Stimulated activated naive B cell treated with anti-CD40 and anti-IgM and Interleukin-4, amounts not matched to agents 10 μg/mL and 1 μg/mL and 100 μg/mL, for 72 hours (primary cell): ENCODE measurements at regions not wholly inside any gene's neighbourhood (a gene's known extent, or its start where the extent isn't known, plus 50 kb on each side); places are given as distances from the start of the nearest gene placed in this dataset.
"Not testable (repeated sequence)": the region's sequence is repeated elsewhere in the genome, so short reads cannot be mapped to it uniquely, and the experiment has no call there.

Source experiments
- ATAC-seq, 2 donors: fragments of 150-1000 bp; cut with Tn5 transposase; replicated peaks; 2 replicates each; pipeline ENCODE4 v1.10.0; 2021; ENCODE audit warnings: moderate library complexity in 1 of 2
- DNase-seq: peaks from one replicate; pipeline ENCODE4 v3.0.0; 2021
- H3K27ac Mint-ChIP-seq: one replicate; pipeline ENCODE4 v1.8.0; 2022; ENCODE audit warnings: mild to moderate bottlenecking, mixed read lengths
- H3K27me3 Mint-ChIP-seq, 2 donors: one replicate each; pipeline ENCODE4 v1.8.0; 2022; ENCODE audit warnings: mixed read lengths in 2 of 2
- H3K36me3 Mint-ChIP-seq, 2 donors: one replicate each; pipeline ENCODE4 v1.8.0; 2022; ENCODE audit warnings: mixed read lengths in 2 of 2, mild to moderate bottlenecking in 1 of 2
- H3K4me1 Mint-ChIP-seq, 2 donors: one replicate each; pipeline ENCODE4 v1.8.0; 2022; ENCODE audit warnings: mixed read lengths in 2 of 2, mild to moderate bottlenecking in 1 of 2
- H3K4me3 Mint-ChIP-seq, 2 donors: one replicate each; pipeline ENCODE4 v1.8.0; 2022; ENCODE audit warnings: mild to moderate bottlenecking in 2 of 2, mixed read lengths in 2 of 2, moderate library complexity in 1 of 2
- H3K9me3 Mint-ChIP-seq, 2 donors: one replicate each; pipeline ENCODE4 v1.8.0; 2022; ENCODE audit warnings: mixed read lengths in 2 of 2, mild to moderate bottlenecking in 1 of 2

GRCh38 chr16:29158031-29158784 is 173.4 kb downstream of the LAT start:
- H3K4me1 Mint-ChIP-seq, H3K9me3 Mint-ChIP-seq, H3K27ac Mint-ChIP-seq, DNase-seq, H3K27me3 Mint-ChIP-seq, H3K4me3 Mint-ChIP-seq, ATAC-seq: not testable (repeated sequence)
- H3K36me3 Mint-ChIP-seq, result peaks cover 37 to 49% of the 10 kb centered on the region in 2 donors

DNA sequence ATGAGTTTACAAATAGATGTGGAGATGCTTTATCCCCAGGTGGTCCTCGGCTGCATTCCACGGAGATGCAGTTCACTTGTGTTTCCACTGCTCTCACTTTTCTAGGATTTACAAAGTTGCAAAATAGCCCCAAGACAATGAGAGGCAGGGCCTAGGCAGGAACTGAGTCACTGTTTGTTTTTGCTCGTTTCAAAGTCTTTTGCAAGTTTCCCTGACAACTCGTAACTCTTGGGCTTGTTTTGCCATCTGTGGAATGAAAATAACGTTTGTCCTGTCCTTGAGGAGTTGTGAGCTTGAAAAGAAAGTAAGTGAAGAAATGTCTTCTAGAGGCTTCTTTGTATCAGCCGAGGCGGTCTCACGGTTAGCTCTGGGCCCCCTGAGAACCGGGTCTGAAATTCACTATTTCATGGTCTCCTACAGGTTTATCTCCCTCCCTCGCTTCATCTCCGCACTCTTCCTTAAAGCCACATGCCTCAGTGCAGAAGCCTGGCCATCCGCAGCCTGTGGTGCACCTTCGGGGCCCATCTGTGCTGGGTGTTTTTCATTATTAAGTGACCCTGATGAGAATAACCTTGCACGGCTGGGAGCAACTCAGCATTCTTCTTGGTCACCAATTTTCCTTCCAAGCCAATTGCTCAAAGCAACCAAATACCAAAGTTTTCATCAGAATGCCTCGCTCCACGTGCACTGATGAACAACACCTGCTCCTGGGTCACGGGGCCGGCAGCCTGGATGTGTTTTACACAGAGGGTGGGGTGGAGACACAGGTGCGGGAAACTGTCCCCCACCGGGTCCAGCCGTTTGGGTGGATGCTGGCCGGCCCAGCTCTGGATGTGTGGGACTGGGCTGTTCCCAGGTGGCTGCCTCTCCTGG is 172.4 kb downstream of the LAT start:
- not testable (repeated sequence) for ATAC-seq, H3K4me3 Mint-ChIP-seq, DNase-seq, H3K27me3 Mint-ChIP-seq, H3K4me1 Mint-ChIP-seq, H3K9me3 Mint-ChIP-seq, H3K27ac Mint-ChIP-seq
- H3K36me3 Mint-ChIP-seq, result peaks cover 37 to 49% of the 10 kb centered on the region in 2 donors

GRCh38 chr16:29156511-29156910 is 171.7 kb downstream of the LAT start:
- DNase-seq (no peak), ATAC-seq (no peak)
- H3K9me3 Mint-ChIP-seq, result no peaks in the 10 kb centered on the region
- H3K36me3 Mint-ChIP-seq, result peaks cover 39 to 56% of the 10 kb centered on the region in 2 donors
- peaks cover 0 to 10% of the 10 kb centered on the region in 2 donors for H3K4me1 Mint-ChIP-seq
- H3K4me3 Mint-ChIP-seq, result no peak overlapping the region
- H3K27me3 Mint-ChIP-seq, result no peaks in the 10 kb centered on the region
- no peak overlapping the region for H3K27ac Mint-ChIP-seq

GRCh38 chr16:29155866-29156200 is 171.0 kb downstream of the LAT start:
- not testable (repeated sequence) for ATAC-seq, H3K4me1 Mint-ChIP-seq, H3K9me3 Mint-ChIP-seq, H3K27ac Mint-ChIP-seq, H3K4me3 Mint-ChIP-seq, H3K27me3 Mint-ChIP-seq, DNase-seq
- peaks cover 36 to 54% of the 10 kb centered on the region in 2 donors for H3K36me3 Mint-ChIP-seq

DNA sequence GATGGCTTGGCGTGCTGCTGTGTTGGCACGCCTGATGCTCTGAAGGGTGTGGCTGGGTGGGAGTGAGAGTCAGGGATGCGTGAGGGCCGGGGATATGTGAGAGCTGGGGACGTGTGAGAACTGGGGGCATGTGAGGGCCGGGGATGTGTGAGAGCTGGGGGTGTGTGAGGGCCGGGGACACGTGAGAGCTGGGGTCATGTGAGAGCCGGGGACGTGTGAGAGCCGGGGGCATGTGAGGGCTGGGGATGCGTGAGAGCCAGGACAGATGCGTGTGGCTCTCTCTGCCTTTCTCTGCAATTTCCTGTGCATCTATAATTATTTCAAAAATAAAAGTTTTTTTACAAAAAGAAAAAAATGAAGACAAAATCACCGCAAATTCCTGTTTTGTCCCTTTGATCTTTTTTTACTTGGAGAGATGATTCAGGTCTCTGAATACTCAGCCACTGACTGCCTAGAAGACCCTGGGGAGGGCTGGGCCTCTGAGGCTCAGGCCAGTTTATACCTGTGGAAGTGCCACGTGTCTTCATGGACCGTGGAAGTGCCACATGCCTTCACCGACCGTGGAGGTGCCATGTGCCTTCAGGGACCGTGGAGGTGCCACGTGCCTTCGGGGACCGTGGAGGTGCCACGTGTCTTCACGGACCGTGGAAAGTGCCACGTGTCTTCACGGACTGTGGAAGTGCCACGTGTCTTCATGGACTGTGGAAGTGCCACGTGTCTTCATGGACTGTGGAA is 170.4 kb downstream of the LAT start:
- H3K27me3 Mint-ChIP-seq, H3K4me3 Mint-ChIP-seq: not testable (repeated sequence)
- peaks cover 34 to 54% of the 10 kb centered on the region in 2 donors for H3K36me3 Mint-ChIP-seq

GRCh38 chr16:29154676-29155121 is 169.8 kb downstream of the LAT start:
- Mint-ChIP-seq H3K9me3 (no peaks in the 10 kb centered on the region), H3K4me1 (peaks cover under 1 to 13% of the 10 kb centered on the region in 2 donors), H3K27ac (no peak overlapping the region), H3K27me3 (no peaks in the 10 kb centered on the region), H3K36me3 (peaks cover 31 to 56% of the 10 kb centered on the region in 2 donors), H3K4me3 (no peak overlapping the region)
- DNase-seq, result no peak
- ATAC-seq, result no peak

More for the DNA sequence above, 170.4 kb downstream of the LAT start:
- not testable (repeated sequence) for DNase-seq, H3K27ac Mint-ChIP-seq, ATAC-seq, H3K9me3 Mint-ChIP-seq, H3K4me1 Mint-ChIP-seq

DNA sequence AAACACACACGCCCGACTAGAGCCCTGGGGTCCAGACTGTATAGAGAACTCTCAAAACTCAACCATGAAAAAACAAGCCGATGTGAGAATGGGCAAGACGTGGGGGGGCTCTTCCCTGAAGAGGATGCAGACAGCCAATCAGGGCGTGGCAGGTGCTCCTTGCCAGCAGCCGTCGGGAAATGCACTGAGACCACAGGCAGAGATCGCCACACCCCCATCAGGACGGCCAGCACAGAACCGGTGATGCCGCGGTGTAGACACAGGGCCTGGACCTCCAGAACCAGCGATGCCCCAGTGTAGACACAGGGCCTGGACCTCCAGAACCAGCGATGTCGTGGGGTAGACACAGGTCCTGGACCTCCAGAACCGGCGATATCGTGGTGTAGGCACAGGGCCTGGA is 169.2 kb downstream of the LAT start:
- Mint-ChIP-seq H3K27me3 (no peaks in the 10 kb centered on the region), H3K9me3 (no peaks in the 10 kb centered on the region), H3K27ac (peak overlapping the region; percentile 37), H3K36me3 (peaks cover 35 to 63% of the 10 kb centered on the region in 2 donors), H3K4me1 (peaks cover 6 to 17% of the 10 kb centered on the region in 2 donors), H3K4me3 (no peak overlapping the region)
- ATAC-seq (no peak), DNase-seq (no peak)

GRCh38 chr16:29153307-29153706 is 168.5 kb downstream of the LAT start:
- peaks cover 14 to 23% of the 10 kb centered on the region in 2 donors for H3K4me1 Mint-ChIP-seq
- not testable (repeated sequence) for DNase-seq, H3K9me3 Mint-ChIP-seq

DNA sequence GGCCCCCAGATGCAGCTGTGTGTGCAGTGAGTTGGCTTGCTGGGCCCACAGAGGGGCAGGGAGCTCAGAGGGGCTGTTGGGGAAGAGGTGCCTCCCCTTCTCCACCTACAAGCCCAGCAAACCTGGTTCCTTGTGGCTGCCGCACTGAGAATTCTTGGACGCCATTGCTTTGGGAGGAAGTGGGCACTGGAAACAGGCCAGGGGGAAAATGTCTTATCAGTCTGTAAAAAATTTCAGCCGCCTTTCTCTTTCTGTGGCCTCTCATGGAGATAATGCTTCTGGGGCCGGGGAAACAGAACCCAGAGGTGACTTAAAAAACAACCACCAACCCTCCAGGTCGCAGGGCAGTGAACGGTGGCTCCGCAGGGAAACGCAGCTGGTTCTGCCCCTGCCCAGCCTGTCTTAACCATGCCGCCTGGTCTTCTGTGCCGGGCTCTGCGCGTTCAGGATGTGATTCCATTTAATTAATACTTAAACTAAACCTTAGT is 167.7 kb downstream of the LAT start:
- peak in 1 of 2 donors; percentile 26 for ATAC-seq
- peaks cover 15 to 27% of the 10 kb centered on the region in 2 donors for H3K4me1 Mint-ChIP-seq
- DNase-seq, result not testable (repeated sequence)

More at GRCh38 chr16:29153307-29153706, 168.5 kb downstream of the LAT start:
- H3K27ac Mint-ChIP-seq, H3K27me3 Mint-ChIP-seq, ATAC-seq, H3K4me3 Mint-ChIP-seq: not testable (repeated sequence)
- H3K36me3 Mint-ChIP-seq, result peaks cover 31 to 64% of the 10 kb centered on the region in 2 donors

GRCh38 chr16:29151317-29151716 is 166.5 kb downstream of the LAT start:
- no peak for ATAC-seq
- no peak overlapping the region for H3K27ac Mint-ChIP-seq
- no peaks in the 10 kb centered on the region for H3K9me3 Mint-ChIP-seq
- DNase-seq, result no peak
- no peak overlapping the region for H3K4me3 Mint-ChIP-seq
- no peaks in the 10 kb centered on the region for H3K27me3 Mint-ChIP-seq
- H3K4me1 Mint-ChIP-seq, result peaks cover 15 to 29% of the 10 kb centered on the region in 2 donors
- peaks cover 24 to 58% of the 10 kb centered on the region in 2 donors for H3K36me3 Mint-ChIP-seq

More for the DNA sequence above, 167.7 kb downstream of the LAT start:
- H3K27ac Mint-ChIP-seq, H3K27me3 Mint-ChIP-seq, H3K4me3 Mint-ChIP-seq, H3K9me3 Mint-ChIP-seq: not testable (repeated sequence)
- peaks cover 27 to 60% of the 10 kb centered on the region in 2 donors for H3K36me3 Mint-ChIP-seq

- Mint-ChIP-seq H3K4me1 (peaks cover 21 to 31% of the 10 kb centered on the region in 2 donors), H3K36me3 (peaks cover 28 to 60% of the 10 kb centered on the region in 2 donors)
- H3K27me3 Mint-ChIP-seq, H3K4me3 Mint-ChIP-seq, H3K27ac Mint-ChIP-seq, DNase-seq, H3K9me3 Mint-ChIP-seq, ATAC-seq: not testable (repeated sequence)
These were observed 165.1 kb downstream of the LAT start for GRCh38 chr16:29149912-29150311.

DNA sequence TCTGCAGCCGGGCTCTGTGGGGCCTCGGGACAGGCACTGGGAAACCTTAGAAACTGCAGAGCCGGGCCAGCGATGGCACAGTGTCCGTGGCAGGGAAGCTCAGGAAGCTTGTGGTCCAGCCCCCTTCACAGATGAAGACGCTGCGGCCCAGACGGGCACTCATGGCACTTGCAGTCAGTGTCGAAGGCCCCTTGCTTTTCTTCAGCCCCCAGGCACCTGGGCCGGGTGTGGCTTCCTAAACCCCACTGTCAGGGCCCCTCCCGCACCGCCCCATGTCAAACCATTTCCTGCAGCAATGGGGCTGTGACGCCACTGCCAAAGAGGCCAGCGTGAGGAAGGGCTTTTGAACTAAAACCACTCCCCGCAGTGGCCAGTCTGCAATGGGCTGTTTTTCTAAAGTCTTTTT is 164.0 kb downstream of the LAT start:
- Mint-ChIP-seq H3K27me3 (no peaks in the 10 kb centered on the region), H3K4me3 (no peak overlapping the region), H3K27ac (no peak overlapping the region), H3K9me3 (no peaks in the 10 kb centered on the region), H3K4me1 (peaks cover 21 to 29% of the 10 kb centered on the region in 2 donors), H3K36me3 (peaks cover 29 to 54% of the 10 kb centered on the region in 2 donors)
- DNase-seq (no peak), ATAC-seq (peak; percentile 66 to 72)

- peaks cover 35 to 59% of the 10 kb centered on the region in 2 donors for H3K36me3 Mint-ChIP-seq
- ATAC-seq (peak; percentile 32 to 35), DNase-seq (no peak)
- no peak overlapping the region for H3K27ac Mint-ChIP-seq
- H3K4me1 Mint-ChIP-seq, result peaks cover 21 to 28% of the 10 kb centered on the region in 2 donors
- H3K9me3 Mint-ChIP-seq, result no peaks in the 10 kb centered on the region
- H3K4me3 Mint-ChIP-seq, result no peak overlapping the region
- no peaks in the 10 kb centered on the region for H3K27me3 Mint-ChIP-seq
These were observed 163.4 kb downstream of the LAT start for GRCh38 chr16:29148131-29148691.
